ENCODE measurements at regions not wholly inside any gene's neighbourhood (a gene's known extent, or its start where the extent isn't known, plus 50 kb on each side); places are given as distances from the start of the nearest gene placed in this dataset.

DNA sequence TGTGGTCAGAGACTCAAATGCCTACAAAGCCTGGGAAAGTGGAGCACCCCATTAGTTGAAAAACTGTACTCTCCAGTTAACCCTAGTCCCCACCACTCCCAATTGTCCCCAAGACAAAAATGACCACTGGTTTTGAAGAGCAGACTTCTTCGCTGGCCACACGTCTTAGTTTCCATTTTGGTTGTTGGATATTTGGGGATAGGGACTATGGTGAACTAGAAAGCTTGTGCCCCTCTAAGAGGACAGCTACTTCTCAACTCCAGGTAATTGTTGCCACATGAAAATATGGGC is 109.4 kb upstream of the SPRY4 start:
- Histone ChIP-seq H3F3A (replicated peaks; ENCODE audit: low read depth) (no peaks in the 10 kb centered on the region), H3K27ac (ENCODE audit: low read depth) (no peak overlapping the region), H3K27me3 (ENCODE audit: insufficient read depth) (no peaks in the 10 kb centered on the region), H2AFZ (no peak overlapping the region), H3K9me2 (ENCODE audit: insufficient read depth) (no peaks in the 10 kb centered on the region), H3K4me3 (no peak overlapping the region), H3K4me2 (no peak overlapping the region), H4K20me1 (replicated peaks; ENCODE audit: insufficient read depth) (no peaks in the 10 kb centered on the region), H3K4me1 (ENCODE audit: insufficient read depth) (peaks cover 12% of the 10 kb centered on the region), H3K79me2 (replicated peaks; ENCODE audit: insufficient read depth) (no peaks in the 10 kb centered on the region), H3K36me3 (ENCODE audit: insufficient read depth) (no peaks in the 10 kb centered on the region)
- Mint-ChIP-seq H3K4me3 (no peak overlapping the region), H3K9me3 (no peaks in the 10 kb centered on the region), H3K4me1 (peaks cover 49% of the 10 kb centered on the region), H3K27me3 (ENCODE audit: insufficient read depth, low read depth, poor library complexity) (peaks cover 2% of the 10 kb centered on the region), H3K36me3 (ENCODE audit: low read depth) (no peaks in the 10 kb centered on the region), H3K27ac (no peak overlapping the region)
- DNase-seq (ENCODE audit: low spot score), result no peak
- no peak for TF ChIP-seq EZH2 (IDR thresholded peaks at IDR 0.05; ENCODE audit: low read depth, unreplicated experiment)
- TF ChIP-seq ZNF331 (CRISPR knock-in tag; IDR thresholded peaks at IDR 0.05; ENCODE audit: low read depth), result no peak
- TF ChIP-seq, protein P1, sequence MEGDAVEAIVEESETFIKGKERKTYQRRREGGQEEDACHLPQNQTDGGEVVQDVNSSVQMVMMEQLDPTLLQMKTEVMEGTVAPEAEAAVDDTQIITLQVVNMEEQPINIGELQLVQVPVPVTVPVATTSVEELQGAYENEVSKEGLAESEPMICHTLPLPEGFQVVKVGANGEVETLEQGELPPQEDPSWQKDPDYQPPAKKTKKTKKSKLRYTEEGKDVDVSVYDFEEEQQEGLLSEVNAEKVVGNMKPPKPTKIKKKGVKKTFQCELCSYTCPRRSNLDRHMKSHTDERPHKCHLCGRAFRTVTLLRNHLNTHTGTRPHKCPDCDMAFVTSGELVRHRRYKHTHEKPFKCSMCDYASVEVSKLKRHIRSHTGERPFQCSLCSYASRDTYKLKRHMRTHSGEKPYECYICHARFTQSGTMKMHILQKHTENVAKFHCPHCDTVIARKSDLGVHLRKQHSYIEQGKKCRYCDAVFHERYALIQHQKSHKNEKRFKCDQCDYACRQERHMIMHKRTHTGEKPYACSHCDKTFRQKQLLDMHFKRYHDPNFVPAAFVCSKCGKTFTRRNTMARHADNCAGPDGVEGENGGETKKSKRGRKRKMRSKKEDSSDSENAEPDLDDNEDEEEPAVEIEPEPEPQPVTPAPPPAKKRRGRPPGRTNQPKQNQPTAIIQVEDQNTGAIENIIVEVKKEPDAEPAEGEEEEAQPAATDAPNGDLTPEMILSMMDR (conservative IDR thresholded peaks at IDR 0.05; ENCODE audit: low read depth in 2 of 2), result no peak
- TF ChIP-seq ZNF114 (CRISPR knock-in tag; IDR thresholded peaks at IDR 0.05), result no peak
- TF ChIP-seq, protein P2, sequence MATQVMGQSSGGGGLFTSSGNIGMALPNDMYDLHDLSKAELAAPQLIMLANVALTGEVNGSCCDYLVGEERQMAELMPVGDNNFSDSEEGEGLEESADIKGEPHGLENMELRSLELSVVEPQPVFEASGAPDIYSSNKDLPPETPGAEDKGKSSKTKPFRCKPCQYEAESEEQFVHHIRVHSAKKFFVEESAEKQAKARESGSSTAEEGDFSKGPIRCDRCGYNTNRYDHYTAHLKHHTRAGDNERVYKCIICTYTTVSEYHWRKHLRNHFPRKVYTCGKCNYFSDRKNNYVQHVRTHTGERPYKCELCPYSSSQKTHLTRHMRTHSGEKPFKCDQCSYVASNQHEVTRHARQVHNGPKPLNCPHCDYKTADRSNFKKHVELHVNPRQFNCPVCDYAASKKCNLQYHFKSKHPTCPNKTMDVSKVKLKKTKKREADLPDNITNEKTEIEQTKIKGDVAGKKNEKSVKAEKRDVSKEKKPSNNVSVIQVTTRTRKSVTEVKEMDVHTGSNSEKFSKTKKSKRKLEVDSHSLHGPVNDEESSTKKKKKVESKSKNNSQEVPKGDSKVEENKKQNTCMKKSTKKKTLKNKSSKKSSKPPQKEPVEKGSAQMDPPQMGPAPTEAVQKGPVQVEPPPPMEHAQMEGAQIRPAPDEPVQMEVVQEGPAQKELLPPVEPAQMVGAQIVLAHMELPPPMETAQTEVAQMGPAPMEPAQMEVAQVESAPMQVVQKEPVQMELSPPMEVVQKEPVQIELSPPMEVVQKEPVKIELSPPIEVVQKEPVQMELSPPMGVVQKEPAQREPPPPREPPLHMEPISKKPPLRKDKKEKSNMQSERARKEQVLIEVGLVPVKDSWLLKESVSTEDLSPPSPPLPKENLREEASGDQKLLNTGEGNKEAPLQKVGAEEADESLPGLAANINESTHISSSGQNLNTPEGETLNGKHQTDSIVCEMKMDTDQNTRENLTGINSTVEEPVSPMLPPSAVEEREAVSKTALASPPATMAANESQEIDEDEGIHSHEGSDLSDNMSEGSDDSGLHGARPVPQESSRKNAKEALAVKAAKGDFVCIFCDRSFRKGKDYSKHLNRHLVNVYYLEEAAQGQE (IDR thresholded peaks at IDR 0.05; ENCODE audit: unreplicated experiment), result no peak
- no peak for TF ChIP-seq JUNB (IDR thresholded peaks at IDR 0.05; ENCODE audit: unreplicated experiment)
- no peak for TF ChIP-seq NANOG (IDR thresholded peaks at IDR 0.05; ENCODE audit: borderline replicate concordance)
- no peak for TF ChIP-seq CREB1 (CRISPR knock-in tag; IDR thresholded peaks at IDR 0.05; ENCODE audit: low read depth)
- TF ChIP-seq EZH2phosphoT487 (IDR thresholded peaks at IDR 0.05; ENCODE audit: unreplicated experiment), result no peak
- TF ChIP-seq POLR2AphosphoS5 (IDR thresholded peaks at IDR 0.05; ENCODE audit: low read depth), result no peak
- no peak for TF ChIP-seq ETS1 (IDR thresholded peaks at IDR 0.05)
- no peak for TF ChIP-seq STAT1 (IDR thresholded peaks at IDR 0.05; ENCODE audit: unreplicated experiment)
- TF ChIP-seq ZNF462 (CRISPR knock-in tag; IDR thresholded peaks at IDR 0.05), result no peak
- no peak for ATAC-seq
